ENCODE measurements at regions not wholly inside any gene's neighbourhood (a gene's known extent, or its start where the extent isn't known, plus 50 kb on each side); places are given as distances from the start of the nearest gene placed in this dataset.

- Histone ChIP-seq H3K79me1 (ENCODE audit: low read depth, low read length) (no peaks in the 10 kb centered on the region), H3K4ac (ENCODE audit: low read length) (no peak overlapping the region), H3K4me3 (ENCODE audit: low read length in 2 of 2) (no peak overlapping the region), H3K9ac (ENCODE audit: low read depth, low read length, poor library complexity) (no peak overlapping the region), H4K8ac (ENCODE audit: low read depth, low read length) (no peak overlapping the region), H2BK120ac (ENCODE audit: low read depth, low read length) (no peak overlapping the region), H3K9me3 (replicated peaks in 1 of 2; ENCODE audit: control insufficient read depth in 2 of 2, insufficient read depth in 1 of 2, low read depth in 1 of 2, low read length in 2 of 2) (no peaks in the 10 kb centered on the region), H4K91ac (ENCODE audit: low read depth, low read length, poor library complexity) (no peak overlapping the region), H3K27ac (replicated peaks; ENCODE audit: low read length) (no peak overlapping the region), H3K23ac (ENCODE audit: low read depth, low read length, poor library complexity) (no peak overlapping the region), H2BK12ac (ENCODE audit: low read length) (no peak overlapping the region), H2BK5ac (ENCODE audit: low read length) (no peak overlapping the region), H3K4me1 (ENCODE audit: control insufficient read depth in 2 of 2, insufficient read depth in 1 of 2, low read depth in 1 of 2, low read length in 2 of 2) (peaks cover 0 to 3% of the 10 kb centered on the region in 2 donors), H2AK5ac (ENCODE audit: low read depth, low read length) (no peak overlapping the region), H3K18ac (ENCODE audit: low read length) (no peak overlapping the region), H2BK15ac (ENCODE audit: low read length) (no peak overlapping the region), H3K4me2 (ENCODE audit: insufficient read depth, low read length, poor library complexity, severe bottlenecking) (no peak overlapping the region), H3K14ac (ENCODE audit: low read length) (no peak overlapping the region), H3K36me3 (replicated peaks in 1 of 2; ENCODE audit: control insufficient read depth in 2 of 2, insufficient read depth in 2 of 2, low read length in 2 of 2) (no peaks in the 10 kb centered on the region), H3K27me3 (ENCODE audit: control insufficient read depth in 3 of 3, insufficient read depth in 3 of 3, low read depth in 1 of 3, low read length in 3 of 3) (no peaks in the 10 kb centered on the region), H2AFZ (ENCODE audit: low read length) (no peak overlapping the region)
- no peak for DNase-seq (ENCODE audit: low spot score)
- no CpG with 5 or more reads among the region's 3 CpGs for WGBS, 2 donors (ENCODE audit: extremely low coverage in 2 of 2, insufficient read length in 2 of 2, insufficient replicate concordance in 1 of 2)
These were observed 665.5 kb downstream of the TENT5A start for GRCh38 chr6:81086991-81087390.

GRCh38 chr6:81085431-81085790, 667.1 kb downstream of the TENT5A start:
- H3K27me3 ChIP-seq (ENCODE audit: control insufficient read depth in 3 of 3, insufficient read depth in 3 of 3, low read depth in 1 of 3, low read length in 3 of 3): no peaks in the 10 kb centered on the region
- H3K9me3 ChIP-seq (replicated peaks in 1 of 2; ENCODE audit: control insufficient read depth in 2 of 2, insufficient read depth in 1 of 2, low read depth in 1 of 2, low read length in 2 of 2): no peaks in the 10 kb centered on the region
- DNase-seq (ENCODE audit: low spot score): no peak
- H3K4me2 ChIP-seq (ENCODE audit: insufficient read depth, low read length, poor library complexity, severe bottlenecking): no peak overlapping the region
- no peak overlapping the region for H2AFZ ChIP-seq (ENCODE audit: low read length)
- no peak overlapping the region for H3K27ac ChIP-seq (replicated peaks; ENCODE audit: low read length)
- no peak overlapping the region for H2AK5ac ChIP-seq (ENCODE audit: low read depth, low read length)
- H3K9ac ChIP-seq (ENCODE audit: low read depth, low read length, poor library complexity): no peak overlapping the region
- H3K79me1 ChIP-seq (ENCODE audit: low read depth, low read length): no peaks in the 10 kb centered on the region
- no peak overlapping the region for H4K91ac ChIP-seq (ENCODE audit: low read depth, low read length, poor library complexity)
- no peak overlapping the region for H2BK5ac ChIP-seq (ENCODE audit: low read length)
- peaks cover 0 to 3% of the 10 kb centered on the region in 2 donors for H3K4me1 ChIP-seq (ENCODE audit: control insufficient read depth in 2 of 2, insufficient read depth in 1 of 2, low read depth in 1 of 2, low read length in 2 of 2)
- no peak overlapping the region for H4K8ac ChIP-seq (ENCODE audit: low read depth, low read length)
- H3K4ac ChIP-seq (ENCODE audit: low read length): no peak overlapping the region
- H2BK15ac ChIP-seq (ENCODE audit: low read length): no peak overlapping the region
- no peak overlapping the region for H2BK12ac ChIP-seq (ENCODE audit: low read length)
- H3K18ac ChIP-seq (ENCODE audit: low read length): no peak overlapping the region
- no peak overlapping the region for H3K4me3 ChIP-seq (ENCODE audit: low read length in 2 of 2)
- H2BK120ac ChIP-seq (ENCODE audit: low read depth, low read length): no peak overlapping the region
- no peak overlapping the region for H3K23ac ChIP-seq (ENCODE audit: low read depth, low read length, poor library complexity)
- no peak overlapping the region for H3K14ac ChIP-seq (ENCODE audit: low read length)
- H3K36me3 ChIP-seq (replicated peaks in 1 of 2; ENCODE audit: control insufficient read depth in 2 of 2, insufficient read depth in 2 of 2, low read length in 2 of 2): no peaks in the 10 kb centered on the region

- Histone ChIP-seq H3K18ac (ENCODE audit: low read length) (no peak overlapping the region), H2AFZ (ENCODE audit: low read length) (no peak overlapping the region), H4K91ac (ENCODE audit: low read depth, low read length, poor library complexity) (no peak overlapping the region), H3K4me1 (ENCODE audit: control insufficient read depth in 2 of 2, insufficient read depth in 1 of 2, low read depth in 1 of 2, low read length in 2 of 2) (peaks cover 0 to 3% of the 10 kb centered on the region in 2 donors), H2BK5ac (ENCODE audit: low read length) (no peak overlapping the region), H3K4ac (ENCODE audit: low read length) (no peak overlapping the region), H3K4me3 (ENCODE audit: low read length in 2 of 2) (no peak overlapping the region), H3K79me1 (ENCODE audit: low read depth, low read length) (no peaks in the 10 kb centered on the region), H4K8ac (ENCODE audit: low read depth, low read length) (no peak overlapping the region), H3K4me2 (ENCODE audit: insufficient read depth, low read length, poor library complexity, severe bottlenecking) (no peak overlapping the region), H2AK5ac (ENCODE audit: low read depth, low read length) (no peak overlapping the region), H3K23ac (ENCODE audit: low read depth, low read length, poor library complexity) (no peak overlapping the region), H2BK120ac (ENCODE audit: low read depth, low read length) (no peak overlapping the region), H3K9me3 (replicated peaks in 1 of 2; ENCODE audit: control insufficient read depth in 2 of 2, insufficient read depth in 1 of 2, low read depth in 1 of 2, low read length in 2 of 2) (no peaks in the 10 kb centered on the region), H3K27ac (replicated peaks; ENCODE audit: low read length) (no peak overlapping the region), H3K27me3 (ENCODE audit: control insufficient read depth in 3 of 3, insufficient read depth in 3 of 3, low read depth in 1 of 3, low read length in 3 of 3) (no peaks in the 10 kb centered on the region), H2BK12ac (ENCODE audit: low read length) (no peak overlapping the region), H3K14ac (ENCODE audit: low read length) (no peak overlapping the region), H3K9ac (ENCODE audit: low read depth, low read length, poor library complexity) (no peak overlapping the region), H3K36me3 (replicated peaks in 1 of 2; ENCODE audit: control insufficient read depth in 2 of 2, insufficient read depth in 2 of 2, low read length in 2 of 2) (no peaks in the 10 kb centered on the region), H2BK15ac (ENCODE audit: low read length) (no peak overlapping the region)
- WGBS, 2 donors (ENCODE audit: extremely low coverage in 2 of 2, insufficient read length in 2 of 2, insufficient replicate concordance in 1 of 2): no CpG with 5 or more reads among the region's 6 CpGs
- DNase-seq (ENCODE audit: low spot score): no peak
These were observed 667.6 kb downstream of the TENT5A start for GRCh38 chr6:81084776-81085430.

GRCh38 chr6:81075974-81076373, 676.5 kb downstream of the TENT5A start:
- Histone ChIP-seq H4K91ac (ENCODE audit: low read depth, low read length, poor library complexity) (no peak overlapping the region), H3K36me3 (replicated peaks in 1 of 2; ENCODE audit: control insufficient read depth in 2 of 2, insufficient read depth in 2 of 2, low read length in 2 of 2) (no peaks in the 10 kb centered on the region), H2BK12ac (ENCODE audit: low read length) (no peak overlapping the region), H2AFZ (ENCODE audit: low read length) (peak overlapping the region; percentile 75), H3K4me2 (ENCODE audit: insufficient read depth, low read length, poor library complexity, severe bottlenecking) (no peak overlapping the region), H3K23ac (ENCODE audit: low read depth, low read length, poor library complexity) (no peak overlapping the region), H3K27me3 (ENCODE audit: control insufficient read depth in 3 of 3, insufficient read depth in 3 of 3, low read depth in 1 of 3, low read length in 3 of 3) (no peaks in the 10 kb centered on the region), H3K4me1 (ENCODE audit: control insufficient read depth in 2 of 2, insufficient read depth in 1 of 2, low read depth in 1 of 2, low read length in 2 of 2) (no peaks in the 10 kb centered on the region), H2BK15ac (ENCODE audit: low read length) (no peak overlapping the region), H3K9ac (ENCODE audit: low read depth, low read length, poor library complexity) (no peak overlapping the region), H3K27ac (replicated peaks; ENCODE audit: low read length) (no peak overlapping the region), H2AK5ac (ENCODE audit: low read depth, low read length) (no peak overlapping the region), H3K79me1 (ENCODE audit: low read depth, low read length) (no peaks in the 10 kb centered on the region), H4K8ac (ENCODE audit: low read depth, low read length) (no peak overlapping the region), H3K4ac (ENCODE audit: low read length) (no peak overlapping the region), H3K9me3 (replicated peaks in 1 of 2; ENCODE audit: control insufficient read depth in 2 of 2, insufficient read depth in 1 of 2, low read depth in 1 of 2, low read length in 2 of 2) (no peaks in the 10 kb centered on the region), H2BK5ac (ENCODE audit: low read length) (no peak overlapping the region), H3K14ac (ENCODE audit: low read length) (no peak overlapping the region), H3K18ac (ENCODE audit: low read length) (no peak overlapping the region), H2BK120ac (ENCODE audit: low read depth, low read length) (no peak overlapping the region), H3K4me3 (ENCODE audit: low read length in 2 of 2) (no peak overlapping the region)
- DNase-seq (ENCODE audit: low spot score): peak; percentile 60
- no CpG with 5 or more reads among the region's 5 CpGs for WGBS, 2 donors (ENCODE audit: extremely low coverage in 2 of 2, insufficient read length in 2 of 2, insufficient replicate concordance in 1 of 2)

Measured in neuronal stem cell (in vitro differentiated cells).